SK-N-SH treated with all-trans-retinoic acid at 6 μM for 48 hours (cell line): ENCODE measurements at regions not wholly inside any gene's neighbourhood (a gene's known extent, or its start where the extent isn't known, plus 50 kb on each side); places are given as distances from the start of the nearest gene placed in this dataset.

ENCODE experiments used
- ARNTL ChIP-seq: fragments of 450-650 bp; formaldehyde crosslinking; IDR thresholded peaks from 2 replicates; pipeline ENCODE4 v1.5.0; 2020; ENCODE audit warnings: low read depth, mild to moderate bottlenecking, moderate library complexity, borderline replicate concordance
- CSDC2 ChIP-seq: fragments of 250-450 bp; sonication (Bioruptor Pico); IDR thresholded peaks from 2 replicates; pipeline ENCODE4 v1.5.0; 2020; ENCODE audit warnings: mild to moderate bottlenecking, moderate library complexity
- ESRRG ChIP-seq: fragments of 250-450 bp; sonication (Bioruptor Pico); IDR thresholded peaks from 2 replicates; pipeline ENCODE4 v1.6.1; 2021; ENCODE audit warnings: mild to moderate bottlenecking
- GLIS3 ChIP-seq: fragments of 250-450 bp; sonication (Bioruptor Pico); IDR thresholded peaks from 2 replicates; pipeline ENCODE4 v1.5.0; 2020; ENCODE audit warnings: mild to moderate bottlenecking, moderate library complexity
- ISL1 ChIP-seq: fragments of 250-450 bp; sonication (Bioruptor Pico); IDR thresholded peaks from 2 replicates; pipeline ENCODE4 v2.1.2; 2022; ENCODE audit warnings: mild to moderate bottlenecking, moderate library complexity
- POU6F1 ChIP-seq: fragments of 250-450 bp; sonication (Bioruptor Pico); IDR thresholded peaks from 2 replicates; pipeline ENCODE4 v1.8.0; 2021; ENCODE audit warnings: low read depth, mild to moderate bottlenecking, moderate library complexity, borderline replicate concordance
- SNAI2 ChIP-seq: fragments of 250-450 bp; sonication (Bioruptor Pico); IDR thresholded peaks from 2 replicates; pipeline ENCODE4 v1.5.0; 2020; ENCODE audit warnings: mild to moderate bottlenecking, moderate library complexity
- TOX ChIP-seq: fragments of 250-450 bp; sonication (Bioruptor Pico); IDR thresholded peaks from 2 replicates; pipeline ENCODE4 v1.8.0; 2021; ENCODE audit warnings: mild to moderate bottlenecking, moderate library complexity, borderline replicate concordance
- ZNF565 ChIP-seq: fragments of 450-650 bp; formaldehyde crosslinking; conservative IDR thresholded peaks from 2 replicates; pipeline ENCODE4 v1.5.0; 2020; ENCODE audit warnings: low read depth, mild to moderate bottlenecking, moderate library complexity
- TF ChIP-seq, protein P1 (sequence below): fragments of 250-450 bp; sonication (Bioruptor Pico); IDR thresholded peaks from 2 replicates; pipeline ENCODE4 v1.5.1; 2020; ENCODE audit warnings: low read depth, mild to moderate bottlenecking, moderate library complexity

- TF ChIP-seq GLIS3 (CRISPR knock-in tag) (no peak), CSDC2 (CRISPR knock-in tag) (no peak), ARNTL (CRISPR knock-in tag) (no peak), SNAI2 (CRISPR knock-in tag) (no peak), ESRRG (no peak), ZNF565 (no peak), ISL1 (no peak), TOX (no peak), POU6F1 (CRISPR knock-in tag) (no peak)
- TF ChIP-seq, protein P1, sequence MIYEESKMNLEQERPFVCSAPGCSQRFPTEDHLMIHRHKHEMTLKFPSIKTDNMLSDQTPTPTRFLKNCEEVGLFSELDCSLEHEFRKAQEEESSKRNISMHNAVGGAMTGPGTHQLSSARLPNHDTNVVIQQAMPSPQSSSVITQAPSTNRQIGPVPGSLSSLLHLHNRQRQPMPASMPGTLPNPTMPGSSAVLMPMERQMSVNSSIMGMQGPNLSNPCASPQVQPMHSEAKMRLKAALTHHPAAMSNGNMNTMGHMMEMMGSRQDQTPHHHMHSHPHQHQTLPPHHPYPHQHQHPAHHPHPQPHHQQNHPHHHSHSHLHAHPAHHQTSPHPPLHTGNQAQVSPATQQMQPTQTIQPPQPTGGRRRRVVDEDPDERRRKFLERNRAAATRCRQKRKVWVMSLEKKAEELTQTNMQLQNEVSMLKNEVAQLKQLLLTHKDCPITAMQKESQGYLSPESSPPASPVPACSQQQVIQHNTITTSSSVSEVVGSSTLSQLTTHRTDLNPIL (CRISPR knock-in tag): no peak
Observed at GRCh38 chr15:31260646-31261265, 65.9 kb upstream of the KLF13 start.
